Endothelial cell of umbilical vein (primary cell): ENCODE measurements at regions not wholly inside any gene's neighbourhood (a gene's known extent, or its start where the extent isn't known, plus 50 kb on each side); places are given as distances from the start of the nearest gene placed in this dataset.

ENCODE experiments used
- CTCF ChIP-seq, 2 donors: IDR thresholded peaks; 1 replicate in 1 of 2; 2 replicates in 1 of 2; pipeline ENCODE4 v1.5.1; 2011; ENCODE audit warnings: low read length in 2 of 2, mild to moderate bottlenecking in 2 of 2, moderate library complexity in 2 of 2, control low read depth in 1 of 2, inconsistent platforms in 1 of 2, low read depth in 1 of 2; ENCODE audit not compliant: insufficient read depth in 1 of 2; ENCODE audit errors: extremely low read depth in 1 of 2
- EZH2 ChIP-seq: IDR thresholded peaks from 2 replicates; pipeline ENCODE4 v1.6.1; 2012; ENCODE audit warnings: borderline replicate concordance, low read depth, mild to moderate bottlenecking, moderate library complexity, low read length, inconsistent platforms; ENCODE audit not compliant: severe bottlenecking
- GATA2 ChIP-seq: IDR thresholded peaks from 2 replicates; pipeline ENCODE4 v1.7.0; 2011; ENCODE audit warnings: low read depth, mild to moderate bottlenecking, moderate library complexity, mixed read lengths, low read length; ENCODE audit not compliant: insufficient read length, insufficient read depth
- MAX ChIP-seq: IDR thresholded peaks from 2 replicates; pipeline ENCODE4 v1.6.1; 2011; ENCODE audit not compliant: insufficient read depth, insufficient read length
- POLR2A ChIP-seq: IDR thresholded peaks from 2 replicates; pipeline ENCODE4 v1.6.1; 2012; ENCODE audit warnings: low read depth, mild to moderate bottlenecking, control low read depth, low read length
- POLR2AphosphoS5 ChIP-seq: IDR thresholded peaks from 2 replicates; pipeline ENCODE4 v1.6.1; 2012; ENCODE audit warnings: low read depth, mild to moderate bottlenecking, control low read depth, low read length, moderate library complexity; ENCODE audit not compliant: insufficient read depth

GRCh38 chr7:51606601-51607154, 290.1 kb upstream of the COBL start:
- TF ChIP-seq POLR2A (no peak), CTCF (IDR thresholded peaks at IDR 0.05; ENCODE audit: extremely low read depth in 1 of 2, insufficient read depth in 1 of 2, low read depth in 1 of 2, low read length in 2 of 2) (no peak), GATA2 (no peak), EZH2 (no peak), MAX (no peak), POLR2AphosphoS5 (no peak)
